ENCODE measurements at regions not wholly inside any gene's neighbourhood (a gene's known extent, or its start where the extent isn't known, plus 50 kb on each side); places are given as distances from the start of the nearest gene placed in this dataset.

- FAIRE-seq, result peak; percentile 29
Observed at GRCh38 chr7:53988376-53988775, 553.8 kb upstream of the VSTM2A start.

- FAIRE-seq, result no peak
Observed at GRCh38 chr7:53993224-53993623, 549.0 kb upstream of the VSTM2A start.

- FAIRE-seq, result no peak
Observed at GRCh38 chr7:53996876-53997275, 545.3 kb upstream of the VSTM2A start.

GRCh38 chr7:54014765-54015164 lies 527.4 kb upstream of the VSTM2A start:
- no peak for FAIRE-seq

- FAIRE-seq, result no peak
Observed at GRCh38 chr7:54015251-54015650, 526.9 kb upstream of the VSTM2A start.

GRCh38 chr7:54037873-54038272 lies 504.3 kb upstream of the VSTM2A start:
- FAIRE-seq, result no peak

- FAIRE-seq, result no peak
Observed at GRCh38 chr7:54060643-54061042, 481.5 kb upstream of the VSTM2A start.

- no peak for FAIRE-seq
Observed at GRCh38 chr7:54066643-54067042, 475.5 kb upstream of the VSTM2A start.

- no peak for FAIRE-seq
Observed at GRCh38 chr7:54069843-54070242, 472.3 kb upstream of the VSTM2A start.

- FAIRE-seq, result no peak
Observed at GRCh38 chr7:54072710-54073109, 469.5 kb upstream of the VSTM2A start.

- no peak for FAIRE-seq
Observed at GRCh38 chr7:54076616-54077015, 465.6 kb upstream of the VSTM2A start.

GRCh38 chr7:54080525-54080924 lies 461.6 kb upstream of the VSTM2A start:
- FAIRE-seq, result no peak

- no peak for FAIRE-seq
Observed at GRCh38 chr7:54080971-54081370, 461.2 kb upstream of the VSTM2A start.

- no peak for FAIRE-seq
Observed at GRCh38 chr7:54084340-54084739, 457.8 kb upstream of the VSTM2A start.

- no peak for FAIRE-seq
Observed at GRCh38 chr7:54090652-54091213, 451.4 kb upstream of the VSTM2A start.

GRCh38 chr7:54091322-54091721 lies 450.9 kb upstream of the VSTM2A start:
- FAIRE-seq, result no peak

- no peak for FAIRE-seq
Observed at GRCh38 chr7:54097886-54098285, 444.3 kb upstream of the VSTM2A start.

- FAIRE-seq, result no peak
Observed at GRCh38 chr7:54109501-54109900, 432.7 kb upstream of the VSTM2A start.

- FAIRE-seq, result no peak
Observed at GRCh38 chr7:54111814-54112511, 430.2 kb upstream of the VSTM2A start.

GRCh38 chr7:54112567-54112966 lies 429.6 kb upstream of the VSTM2A start:
- no peak for FAIRE-seq

GRCh38 chr7:54115028-54115763 lies 427.0 kb upstream of the VSTM2A start:
- no peak for FAIRE-seq

GRCh38 chr7:54116956-54117355 lies 425.2 kb upstream of the VSTM2A start:
- no peak for FAIRE-seq

GRCh38 chr7:54129035-54129434 lies 413.1 kb upstream of the VSTM2A start:
- FAIRE-seq, result no peak

- no peak for FAIRE-seq
Observed at GRCh38 chr7:54141576-54141975, 400.6 kb upstream of the VSTM2A start.

All from A204.1 (cell line).